ENCODE measurements at regions not wholly inside any gene's neighbourhood (a gene's known extent, or its start where the extent isn't known, plus 50 kb on each side); places are given as distances from the start of the nearest gene placed in this dataset.

GRCh38 chr4:185092535-185093197 is 50.4 kb upstream of the SLC25A4 start:
- TF ChIP-seq CTCF (IDR thresholded peaks at IDR 0.05) (no peak), POLR2AphosphoS5 (IDR thresholded peaks at IDR 0.05) (no peak)
